ENCODE measurements at regions not wholly inside any gene's neighbourhood (a gene's known extent, or its start where the extent isn't known, plus 50 kb on each side); places are given as distances from the start of the nearest gene placed in this dataset.

DNA sequence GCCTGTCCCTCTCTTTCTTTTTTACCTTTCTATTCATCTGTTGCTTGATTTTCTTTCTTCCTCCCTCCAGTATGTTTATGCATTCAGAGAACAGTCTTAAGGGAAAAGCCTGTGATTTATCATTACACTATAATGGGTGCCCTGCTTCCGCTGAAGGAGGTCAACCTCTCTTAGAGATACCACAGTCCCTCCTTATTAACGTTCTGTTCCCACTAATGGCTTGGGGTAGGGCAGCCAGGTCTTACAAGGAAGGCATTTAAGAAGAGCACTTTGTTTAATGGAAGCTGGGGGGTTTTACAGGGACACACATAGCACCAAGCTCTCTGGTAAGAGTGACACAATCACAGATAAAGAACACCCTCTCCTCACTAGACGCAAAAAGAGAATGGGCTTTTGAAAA is 523.5 kb downstream of the NUF2 start:
- H3K9me3 ChIP-seq: no peaks in the 10 kb centered on the region
- H3K4me1 ChIP-seq: peaks cover 5% of the 10 kb centered on the region
- H3K27me3 ChIP-seq: no peaks in the 10 kb centered on the region
- H3K27ac ChIP-seq: no peak overlapping the region
- TF ChIP-seq POLR2AphosphoS5 (IDR thresholded peaks at IDR 0.05; ENCODE audit: insufficient read depth in 1 of 2, low read depth in 1 of 2) (no peak), POLR2A (IDR thresholded peaks at IDR 0.05) (no peak)
- TF ChIP-seq, protein P1, sequence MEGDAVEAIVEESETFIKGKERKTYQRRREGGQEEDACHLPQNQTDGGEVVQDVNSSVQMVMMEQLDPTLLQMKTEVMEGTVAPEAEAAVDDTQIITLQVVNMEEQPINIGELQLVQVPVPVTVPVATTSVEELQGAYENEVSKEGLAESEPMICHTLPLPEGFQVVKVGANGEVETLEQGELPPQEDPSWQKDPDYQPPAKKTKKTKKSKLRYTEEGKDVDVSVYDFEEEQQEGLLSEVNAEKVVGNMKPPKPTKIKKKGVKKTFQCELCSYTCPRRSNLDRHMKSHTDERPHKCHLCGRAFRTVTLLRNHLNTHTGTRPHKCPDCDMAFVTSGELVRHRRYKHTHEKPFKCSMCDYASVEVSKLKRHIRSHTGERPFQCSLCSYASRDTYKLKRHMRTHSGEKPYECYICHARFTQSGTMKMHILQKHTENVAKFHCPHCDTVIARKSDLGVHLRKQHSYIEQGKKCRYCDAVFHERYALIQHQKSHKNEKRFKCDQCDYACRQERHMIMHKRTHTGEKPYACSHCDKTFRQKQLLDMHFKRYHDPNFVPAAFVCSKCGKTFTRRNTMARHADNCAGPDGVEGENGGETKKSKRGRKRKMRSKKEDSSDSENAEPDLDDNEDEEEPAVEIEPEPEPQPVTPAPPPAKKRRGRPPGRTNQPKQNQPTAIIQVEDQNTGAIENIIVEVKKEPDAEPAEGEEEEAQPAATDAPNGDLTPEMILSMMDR (IDR thresholded peaks at IDR 0.05): no peak
- intact Hi-C loops (cut with DNase I): no loop called here
- no peaks in the 10 kb centered on the region for H3K36me3 ChIP-seq
- DNase-seq (ENCODE audit: extremely low spot score in 2 of 2): no peak
- no peak overlapping the region for H3K4me3 ChIP-seq

DNA sequence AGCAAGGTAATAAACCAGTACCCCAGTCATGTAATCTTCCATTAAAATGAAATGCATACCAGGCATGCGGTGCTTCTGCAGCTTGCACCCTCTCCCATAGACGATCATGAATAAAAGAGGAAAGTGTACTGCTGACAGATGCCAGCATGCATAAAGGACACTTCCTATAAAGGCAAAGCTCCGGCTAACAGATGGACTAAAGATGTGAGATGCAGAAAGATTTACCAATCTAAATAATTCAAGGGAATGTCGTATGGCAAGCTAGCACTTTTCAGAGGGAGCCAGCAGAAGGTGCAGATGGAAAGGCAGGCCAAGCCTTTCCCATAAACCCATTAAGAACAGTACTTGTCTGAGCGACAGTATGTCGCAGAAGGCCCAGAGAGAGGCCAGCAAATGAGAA is 542.0 kb downstream of the NUF2 start:
- Histone ChIP-seq H3K9me3 (no peaks in the 10 kb centered on the region), H3K36me3 (no peaks in the 10 kb centered on the region), H3K4me3 (no peak overlapping the region), H3K27me3 (no peaks in the 10 kb centered on the region), H3K4me1 (no peaks in the 10 kb centered on the region), H3K27ac (no peak overlapping the region)
- TF ChIP-seq POLR2AphosphoS5 (IDR thresholded peaks at IDR 0.05; ENCODE audit: insufficient read depth in 1 of 2, low read depth in 1 of 2): no peak
- TF ChIP-seq POLR2A (IDR thresholded peaks at IDR 0.05): no peak
- TF ChIP-seq, protein P1 (IDR thresholded peaks at IDR 0.05): no peak
- no peak for DNase-seq (ENCODE audit: extremely low spot score in 2 of 2)
- intact Hi-C loops (cut with DNase I): no loop called here

DNA sequence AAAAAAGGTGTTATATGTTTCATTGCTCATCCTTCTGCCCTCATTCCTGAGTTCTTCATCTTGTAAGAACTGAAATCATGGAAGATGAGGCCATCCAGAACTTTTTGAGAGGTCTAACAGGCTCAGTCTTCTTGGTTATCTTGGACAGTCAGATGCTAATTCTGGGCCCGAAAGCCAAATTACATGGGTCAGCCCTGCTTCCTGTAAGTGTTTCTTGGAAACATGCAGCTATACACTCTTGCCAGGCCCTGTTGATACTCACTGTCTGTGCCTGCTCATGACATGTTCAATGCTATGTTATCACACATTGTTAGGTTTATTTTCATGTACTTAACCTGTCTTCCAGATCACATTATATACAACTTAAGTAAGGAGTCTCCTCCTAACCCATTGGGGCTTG is 542.5 kb downstream of the NUF2 start:
- TF ChIP-seq, protein P1 (IDR thresholded peaks at IDR 0.05): no peak
- TF ChIP-seq POLR2A (IDR thresholded peaks at IDR 0.05) (no peak), POLR2AphosphoS5 (IDR thresholded peaks at IDR 0.05; ENCODE audit: insufficient read depth in 1 of 2, low read depth in 1 of 2) (no peak)
- Histone ChIP-seq H3K4me3 (no peak overlapping the region), H3K27ac (no peak overlapping the region), H3K36me3 (no peaks in the 10 kb centered on the region), H3K9me3 (no peaks in the 10 kb centered on the region), H3K27me3 (no peaks in the 10 kb centered on the region), H3K4me1 (no peaks in the 10 kb centered on the region)
- intact Hi-C loops (cut with DNase I): no loop called here
- no peak for DNase-seq (ENCODE audit: extremely low spot score in 2 of 2)

DNA sequence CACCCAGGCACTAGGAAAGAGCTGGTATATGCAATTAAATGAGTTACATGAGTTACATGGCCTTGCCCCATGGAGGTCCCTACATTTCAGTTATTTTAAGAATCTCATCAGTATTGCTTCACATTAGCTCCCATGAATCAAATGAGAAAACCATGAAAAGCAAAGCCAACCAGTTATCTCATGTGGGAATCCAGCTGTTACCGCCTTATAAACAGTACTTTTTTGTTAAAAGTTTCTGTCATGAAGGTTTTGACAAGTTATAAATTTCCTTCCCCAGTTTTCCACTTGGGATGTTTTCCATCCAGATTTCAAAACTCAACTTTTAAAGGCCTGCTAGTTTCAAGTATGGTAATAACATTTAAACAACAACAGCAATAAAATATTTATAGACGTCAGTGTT is 544.8 kb downstream of the NUF2 start:
- H3K9me3 ChIP-seq: no peaks in the 10 kb centered on the region
- no peak overlapping the region for H3K4me3 ChIP-seq
- no peaks in the 10 kb centered on the region for H3K36me3 ChIP-seq
- intact Hi-C loops (cut with DNase I): no loop called here
- TF ChIP-seq POLR2AphosphoS5 (IDR thresholded peaks at IDR 0.05; ENCODE audit: insufficient read depth in 1 of 2, low read depth in 1 of 2): peak in 1 of 2 donors; percentile 57
- TF ChIP-seq POLR2A (IDR thresholded peaks at IDR 0.05): no peak
- no peaks in the 10 kb centered on the region for H3K27me3 ChIP-seq
- H3K4me1 ChIP-seq: no peaks in the 10 kb centered on the region
- no peak for DNase-seq (ENCODE audit: extremely low spot score in 2 of 2)
- H3K27ac ChIP-seq: peak overlapping the region; percentile 32

DNA sequence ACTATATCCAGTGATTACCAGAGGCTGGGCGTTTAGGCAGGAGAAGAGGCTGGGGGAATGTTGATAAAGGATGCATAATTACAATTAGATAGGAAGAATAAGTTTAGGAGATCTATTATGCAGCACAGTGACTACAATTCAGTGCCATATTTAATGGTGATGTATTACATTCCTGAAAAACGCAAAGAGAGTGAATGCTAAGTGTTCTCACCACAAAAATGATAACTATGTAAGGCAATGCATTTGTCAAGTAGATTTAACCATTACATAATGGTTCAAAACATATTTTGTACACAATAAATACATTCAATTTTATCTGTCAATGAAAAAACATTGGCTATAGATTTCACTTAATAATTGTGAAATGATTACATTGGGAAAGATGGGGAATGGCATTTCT is 548.9 kb downstream of the NUF2 start:
- TF ChIP-seq, protein P1 (IDR thresholded peaks at IDR 0.05): no peak
- TF ChIP-seq POLR2AphosphoS5 (IDR thresholded peaks at IDR 0.05; ENCODE audit: insufficient read depth in 1 of 2, low read depth in 1 of 2): no peak
- no peak for TF ChIP-seq POLR2A (IDR thresholded peaks at IDR 0.05)
- H3K4me1 ChIP-seq: peaks cover 13% of the 10 kb centered on the region
- no peak overlapping the region for H3K27ac ChIP-seq
- no peaks in the 10 kb centered on the region for H3K36me3 ChIP-seq
- no peak overlapping the region for H3K4me3 ChIP-seq
- H3K27me3 ChIP-seq: no peaks in the 10 kb centered on the region
- DNase-seq (ENCODE audit: extremely low spot score in 2 of 2): no peak
- no peaks in the 10 kb centered on the region for H3K9me3 ChIP-seq
- intact Hi-C loops (cut with DNase I): no loop called here

DNA sequence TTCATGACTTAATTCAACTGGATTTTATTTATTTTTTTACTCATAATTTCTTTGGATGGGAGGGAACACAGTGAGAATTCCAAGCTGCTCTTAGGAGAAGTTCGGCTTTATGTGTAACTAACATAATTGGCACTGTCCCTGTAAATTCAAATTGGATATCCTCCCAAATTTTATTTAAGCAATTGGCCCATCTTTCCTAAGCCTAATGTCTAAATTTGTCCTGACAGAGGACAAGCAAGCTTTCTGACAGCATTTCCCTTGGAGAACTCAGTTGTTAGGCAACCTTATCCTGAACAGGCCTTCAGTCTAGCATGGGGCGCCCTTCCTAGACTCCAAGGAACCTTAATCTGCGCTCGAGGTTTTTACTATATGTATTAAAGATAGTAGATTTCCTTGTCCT is 550.3 kb downstream of the NUF2 start:
- intact Hi-C loops (cut with DNase I): no loop called here
- Histone ChIP-seq H3K9me3 (no peaks in the 10 kb centered on the region), H3K27ac (no peak overlapping the region), H3K27me3 (no peaks in the 10 kb centered on the region), H3K4me3 (no peak overlapping the region), H3K4me1 (peaks cover 24% of the 10 kb centered on the region), H3K36me3 (no peaks in the 10 kb centered on the region)
- TF ChIP-seq, protein P1 (IDR thresholded peaks at IDR 0.05): no peak
- TF ChIP-seq POLR2AphosphoS5 (IDR thresholded peaks at IDR 0.05; ENCODE audit: insufficient read depth in 1 of 2, low read depth in 1 of 2) (no peak), POLR2A (IDR thresholded peaks at IDR 0.05) (no peak)
- no peak for DNase-seq (ENCODE audit: extremely low spot score in 2 of 2)
